Adrenal gland (tissue), 9 donors: ENCODE measurements at regions not wholly inside any gene's neighbourhood (a gene's known extent, or its start where the extent isn't known, plus 50 kb on each side); places are given as distances from the start of the nearest gene placed in this dataset.

ENCODE experiments used
- DNase-seq, 7 donors: peaks; one replicate each; pipeline ENCODE4 v3.0.0-alpha.2; 2019 to 2020
- H3K27ac ChIP-seq, 5 donors: fragments of 200-600 bp; sonication (generic) in 4 of 5; 1 replicate in 3 of 5; 2 replicates in 2 of 5; pipeline versions ENCODE4 v1.5.1 to v1.8.0; 2016 to 2020; ENCODE audit warnings: mild to moderate bottlenecking in 1 of 5
- H3K27me3 ChIP-seq: fragments of 200-600 bp; 2 replicates; pipeline ENCODE4 v1.8.0; 2021
- H3K36me3 ChIP-seq, 2 donors: fragments of 200-600 bp; replicated peaks in 1 of 2; 1 replicate in 1 of 2; 2 replicates in 1 of 2; pipeline versions ENCODE4 v1.5.1 to v1.8.0; 2018 to 2022
- H3K4me1 ChIP-seq, 2 donors: fragments of 200-600 bp; replicated peaks in 1 of 2; 1 replicate in 1 of 2; 2 replicates in 1 of 2; pipeline versions ENCODE4 v1.5.1 to v1.8.0; 2018 to 2021
- H3K4me3 ChIP-seq, 4 donors: fragments of 200-600 bp; sonication (generic) in 3 of 4; one replicate each; pipeline ENCODE4 v1.5.1; 2016 to 2018
- H3K9me3 ChIP-seq, 3 donors: fragments of 200-600 bp; sonication (generic) in 1 of 3; replicated peaks in 1 of 3; 1 replicate in 2 of 3; 2 replicates in 1 of 3; pipeline versions ENCODE4 v1.5.1 to v1.8.0; 2016 to 2021
- POLR2A ChIP-seq, 2 donors: fragments of 450-650 bp; IDR thresholded peaks; one replicate each; pipeline ENCODE4 v1.6.1; 2017; ENCODE audit warnings: antibody characterized with exemption in 2 of 2, mild to moderate bottlenecking in 2 of 2, moderate library complexity in 1 of 2
- WGBS, 4 donors: extraction: QIAGEN DNeasy Blood & Tissue Kit in 2 of 4; methylation state at CpG; one replicate each; pipeline versions ENCODE4 v1.1.5 to v1.1.7; 2013 to 2017; 5-methylcytosine and 5-hydroxymethylcytosine counted together
- intact Hi-C, 2 donors: fragments of 100-400 bp; cut with DNase I; formaldehyde crosslinking; loops; one replicate each; pipeline versions ENCODE4 v1.14.1 to v1.15.0; 2022 to 2023
- TF ChIP-seq, protein P1 (sequence below), 6 experiments: fragments of 450-650 bp in 4 of 6; fragments of 200-600 bp in 2 of 6; sonication (generic) in 1 of 6; IDR thresholded peaks; 1 replicate in 5 of 6; 2 replicates in 1 of 6; pipeline versions ENCODE4 v1.5.1 to v1.8.0; 2016 to 2021; ENCODE audit warnings: antibody characterized with exemption in 6 of 6, mild to moderate bottlenecking in 2 of 6, moderate library complexity in 1 of 6
- donor health status: healthy with polysubstance abuse.
- donor health status: Bipolar disorder and iron deficiency.
- donor health status: DM: yes; HTN: yes; CAD: no.
- donor health status: DM: no; HTN: no; CAD: no.
- donor health status: DM: no; HTN: no; CAD: no.

DNA sequence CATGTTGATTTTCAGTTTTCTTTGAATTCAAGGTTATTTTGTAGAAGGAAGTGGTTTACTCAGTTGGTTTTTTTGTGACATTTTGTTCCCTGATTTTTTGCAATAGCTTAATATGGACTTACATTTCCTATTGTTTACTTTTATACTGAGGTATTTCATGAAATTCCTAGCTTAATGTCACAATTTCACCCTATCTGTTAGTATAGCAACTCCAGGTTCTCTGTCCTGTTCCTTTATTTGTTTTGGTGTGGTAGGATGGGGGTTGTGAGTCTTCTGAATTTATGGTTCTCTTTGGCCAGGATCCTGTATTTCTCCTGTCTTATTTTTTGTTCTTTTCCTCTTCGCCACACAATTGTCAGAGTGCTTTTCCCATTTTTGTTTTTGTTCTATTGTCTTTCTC lies 523.4 kb upstream of the ARRDC3 start:
- no peak overlapping the region for H3K27ac ChIP-seq
- H3K36me3 ChIP-seq = no peaks in the 10 kb centered on the region
- H3K4me3 ChIP-seq = no peak overlapping the region
- H3K4me1 ChIP-seq = no peaks in the 10 kb centered on the region
- intact Hi-C loops = no loop called here
- H3K9me3 ChIP-seq = peaks cover 0 to 3% (median 0%) of the 10 kb centered on the region in 3 donors
- TF ChIP-seq POLR2A (IDR thresholded peaks at IDR 0.05) = no peak
- TF ChIP-seq, protein P1, sequence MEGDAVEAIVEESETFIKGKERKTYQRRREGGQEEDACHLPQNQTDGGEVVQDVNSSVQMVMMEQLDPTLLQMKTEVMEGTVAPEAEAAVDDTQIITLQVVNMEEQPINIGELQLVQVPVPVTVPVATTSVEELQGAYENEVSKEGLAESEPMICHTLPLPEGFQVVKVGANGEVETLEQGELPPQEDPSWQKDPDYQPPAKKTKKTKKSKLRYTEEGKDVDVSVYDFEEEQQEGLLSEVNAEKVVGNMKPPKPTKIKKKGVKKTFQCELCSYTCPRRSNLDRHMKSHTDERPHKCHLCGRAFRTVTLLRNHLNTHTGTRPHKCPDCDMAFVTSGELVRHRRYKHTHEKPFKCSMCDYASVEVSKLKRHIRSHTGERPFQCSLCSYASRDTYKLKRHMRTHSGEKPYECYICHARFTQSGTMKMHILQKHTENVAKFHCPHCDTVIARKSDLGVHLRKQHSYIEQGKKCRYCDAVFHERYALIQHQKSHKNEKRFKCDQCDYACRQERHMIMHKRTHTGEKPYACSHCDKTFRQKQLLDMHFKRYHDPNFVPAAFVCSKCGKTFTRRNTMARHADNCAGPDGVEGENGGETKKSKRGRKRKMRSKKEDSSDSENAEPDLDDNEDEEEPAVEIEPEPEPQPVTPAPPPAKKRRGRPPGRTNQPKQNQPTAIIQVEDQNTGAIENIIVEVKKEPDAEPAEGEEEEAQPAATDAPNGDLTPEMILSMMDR (IDR thresholded peaks at IDR 0.05) = no peak
- H3K27me3 ChIP-seq = no peaks in the 10 kb centered on the region
- DNase-seq = no peak
- WGBS, 4 donors = 69 to 76% (median 73%) methylated on average over 1 of the region's 1 CpG

DNA sequence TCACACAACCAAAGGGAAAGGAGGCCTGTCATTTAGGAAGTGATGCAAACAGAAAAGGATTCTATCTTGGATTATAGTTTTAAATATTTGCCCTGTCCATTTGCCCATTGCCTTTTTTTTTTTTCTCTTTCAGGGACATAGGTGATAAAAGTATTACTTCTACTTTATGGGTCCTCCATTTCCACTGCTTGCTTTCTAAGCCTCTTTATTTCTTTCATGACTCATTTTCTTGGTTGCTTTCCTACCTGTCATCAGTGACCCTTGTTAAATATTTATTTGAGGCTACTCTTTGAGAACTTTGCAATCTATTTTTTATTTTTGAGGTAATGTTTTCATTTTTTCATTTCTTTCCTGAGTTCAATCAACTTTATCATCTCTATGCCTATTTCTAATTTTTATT lies 522.9 kb upstream of the ARRDC3 start:
- Histone ChIP-seq H3K36me3 (no peaks in the 10 kb centered on the region), H3K27ac (no peak overlapping the region), H3K9me3 (peaks cover 0 to 3% (median 0%) of the 10 kb centered on the region in 3 donors), H3K4me1 (no peaks in the 10 kb centered on the region), H3K27me3 (no peaks in the 10 kb centered on the region), H3K4me3 (no peak overlapping the region)
- no peak for TF ChIP-seq POLR2A (IDR thresholded peaks at IDR 0.05)
- TF ChIP-seq, protein P1 (IDR thresholded peaks at IDR 0.05) = no peak
- intact Hi-C loops = no loop called here
- no peak for DNase-seq

DNA sequence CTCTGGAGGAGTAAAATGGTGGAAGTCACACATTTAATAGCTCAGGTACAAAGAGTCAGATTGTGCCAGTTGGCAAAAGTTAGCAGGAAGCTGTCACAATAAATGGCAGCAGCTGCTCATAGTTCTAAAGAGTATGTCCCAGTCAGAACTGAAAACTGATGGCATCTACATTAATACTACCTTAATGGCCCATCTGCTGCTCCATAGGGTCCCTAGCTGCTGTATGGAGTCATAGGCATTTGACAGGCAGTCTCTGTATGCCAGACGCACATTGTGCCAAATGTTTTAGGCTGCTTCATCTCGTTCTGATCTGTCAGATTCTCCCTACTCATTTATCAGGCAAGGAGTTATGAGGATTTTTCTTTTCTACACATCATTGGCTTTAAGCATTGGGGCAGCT lies 515.8 kb upstream of the ARRDC3 start:
- H3K27ac ChIP-seq = no peak overlapping the region
- H3K4me1 ChIP-seq = no peaks in the 10 kb centered on the region
- H3K36me3 ChIP-seq = no peaks in the 10 kb centered on the region
- H3K4me3 ChIP-seq = no peak overlapping the region
- H3K27me3 ChIP-seq = no peaks in the 10 kb centered on the region
- 46 to 57% (median 50%) methylated on average over 2 of the region's 2 CpGs for WGBS, 4 donors
- intact Hi-C loops = no loop called here
- DNase-seq = no peak
- no peaks in the 10 kb centered on the region for H3K9me3 ChIP-seq
- no peak for TF ChIP-seq POLR2A (IDR thresholded peaks at IDR 0.05)
- TF ChIP-seq, protein P1 (IDR thresholded peaks at IDR 0.05) = no peak

DNA sequence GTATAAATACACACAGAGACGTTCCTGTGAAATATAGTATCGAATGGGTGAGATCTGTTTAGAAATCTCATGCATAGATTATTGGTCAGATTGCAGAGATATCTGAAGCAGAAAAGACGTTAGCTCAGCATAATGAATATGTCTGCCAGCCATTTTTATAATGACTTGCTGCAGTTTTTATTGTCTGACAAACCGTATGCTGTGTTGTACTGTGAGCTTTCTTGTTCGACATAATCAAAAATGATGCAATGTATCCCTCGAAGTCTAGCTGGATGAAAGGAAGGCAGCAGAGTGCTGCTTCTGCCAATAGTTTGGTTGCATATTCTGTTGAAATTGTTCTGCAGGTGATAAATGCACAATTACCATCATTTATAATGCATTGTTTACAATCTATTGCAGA lies 514.9 kb upstream of the ARRDC3 start:
- WGBS, 4 donors = 54 to 69% (median 62%) methylated on average over 6 of the region's 6 CpGs
- Histone ChIP-seq H3K4me3 (no peak overlapping the region), H3K27ac (no peak overlapping the region), H3K27me3 (no peaks in the 10 kb centered on the region), H3K9me3 (no peaks in the 10 kb centered on the region), H3K4me1 (no peaks in the 10 kb centered on the region), H3K36me3 (no peaks in the 10 kb centered on the region)
- DNase-seq = no peak
- TF ChIP-seq POLR2A (IDR thresholded peaks at IDR 0.05) = no peak
- TF ChIP-seq, protein P1 (IDR thresholded peaks at IDR 0.05) = no peak
- intact Hi-C loops = no loop called here
